GM12878 (cell line): ENCODE measurements at regions not wholly inside any gene's neighbourhood (a gene's known extent, or its start where the extent isn't known, plus 50 kb on each side); places are given as distances from the start of the nearest gene placed in this dataset.

Experiments used
- ATAC-seq: fragments of 200-7000 bp; cut with Tn5 transposase; 3 replicates; pipeline ENCODE4 v1.9.1; 2020; ENCODE audit warnings: mild to moderate bottlenecking, moderate library complexity
- BruUV-seq: library from RNA; stranded (reverse); fragments of 400-500 nt; replicated peaks from 2 replicates; lab custom pipeline; 2021; lab: Mats Ljungman, UMichigan
- CTCF ChIA-PET: fragments of 300-600 bp; sonication (Branson Sonifier 250); formaldehyde crosslinking; extraction: SDS; loops from one replicate; lab custom pipeline; 2021; ENCODE audit warnings: inconsistent platforms; lab: Yijun Ruan, JAX
- POLR2A ChIA-PET: fragments of 350-600 bp; formaldehyde crosslinking; extraction: SDS; loops from one replicate; lab custom pipeline; 2021; ENCODE audit warnings: inconsistent platforms; lab: Charles Lee
- RAD21 ChIA-PET: fragments of 300-600 bp; sonication (Branson Sonifier 250); formaldehyde crosslinking; loops from one replicate; lab custom pipeline; 2023; ENCODE audit warnings: antibody characterized with exemption; ENCODE audit not compliant: unreplicated experiment; lab: Charles Lee
- SMC1A ChIA-PET: fragments of 300-600 bp; sonication (Branson Sonifier 250); formaldehyde crosslinking; loops from one replicate; lab custom pipeline; 2023; ENCODE audit not compliant: unreplicated experiment, uncharacterized antibody; lab: Charles Lee
- DNase-seq: peaks from one replicate; pipeline ENCODE4 v3.0.0-alpha.2; 2011; ENCODE audit warnings: low read depth, low spot score
- FAIRE-seq: peaks from 3 replicates; lab custom pipeline; 2011; peaks lifted over from hg19 to GRCh38; lab: Jason Lieb, UNC
- H2AFZ ChIP-seq: 2 replicates; pipeline ENCODE4 v1.6.0; 2011; ENCODE audit warnings: low read depth, low read length, control low read depth; ENCODE audit not compliant: control insufficient read depth
- H3K27ac ChIP-seq: 2 replicates; pipeline ENCODE4 v1.5.1; 2011; ENCODE audit warnings: control low read depth; ENCODE audit not compliant: control insufficient read depth, insufficient read depth
- H3K27me3 ChIP-seq, 2 experiments: replicated peaks in 1 of 2; 2 replicates each; pipeline versions ENCODE4 v1.6.0 to v1.6.1; 2011; ENCODE audit warnings: low read length in 1 of 2; ENCODE audit not compliant: control insufficient read depth in 2 of 2, insufficient read depth in 2 of 2
- H3K36me3 ChIP-seq, 2 experiments: 2 replicates each; pipeline ENCODE4 v1.5.1; 2011; ENCODE audit warnings: low read length in 1 of 2; ENCODE audit not compliant: control insufficient read depth in 2 of 2, insufficient read depth in 2 of 2
- H3K4me1 ChIP-seq: 2 replicates; pipeline ENCODE4 v1.6.1; 2011; ENCODE audit warnings: mild to moderate bottlenecking, low read length, moderate library complexity, mixed read lengths; ENCODE audit not compliant: control insufficient read depth, insufficient read depth
- H3K4me2 ChIP-seq: 2 replicates; pipeline ENCODE4 v1.6.0; 2011; ENCODE audit warnings: control low read depth; ENCODE audit not compliant: control insufficient read depth, insufficient read depth
- H3K4me3 ChIP-seq: fragments of 200-600 bp; sonication (generic); 2 replicates; pipeline ENCODE4 v1.5.1; 2016
- H3K79me2 ChIP-seq: 2 replicates; pipeline ENCODE4 v1.6.0; 2011; ENCODE audit warnings: low read length; ENCODE audit not compliant: control insufficient read depth, insufficient read depth
- H3K9ac ChIP-seq: 2 replicates; pipeline ENCODE4 v1.8.0; 2011; ENCODE audit warnings: low read length, control low read depth, mixed read lengths; ENCODE audit not compliant: control insufficient read depth, insufficient read depth
- H3K9me3 ChIP-seq: replicated peaks from 3 replicates; pipeline ENCODE4 v1.5.1; 2011; ENCODE audit warnings: mild to moderate bottlenecking, low read length; ENCODE audit not compliant: control insufficient read depth, insufficient read depth
- H4K20me1 ChIP-seq: 2 replicates; pipeline ENCODE4 v1.6.0; 2011; ENCODE audit not compliant: control insufficient read depth, insufficient read depth
- BACH1 ChIP-seq: fragments of 450-650 bp; IDR thresholded peaks from 2 replicates; pipeline ENCODE4 v1.6.1; 2017; ENCODE audit warnings: mild to moderate bottlenecking, borderline replicate concordance
- CBX3 ChIP-seq: fragments of 200-600 bp; sonication (generic); IDR thresholded peaks from 2 replicates; pipeline ENCODE4 v1.6.1; 2016; ENCODE audit warnings: low read depth, borderline replicate concordance
- CREM ChIP-seq: IDR thresholded peaks from 2 replicates; pipeline ENCODE4 v1.6.1; 2014; ENCODE audit warnings: antibody characterized with exemption, low read depth
- KDM1A ChIP-seq: fragments of 200-600 bp; sonication (generic); IDR thresholded peaks from 2 replicates; pipeline ENCODE4 v1.6.1; 2016; ENCODE audit warnings: borderline replicate concordance
- MXI1 ChIP-seq: fragments of 150-350 bp; IDR thresholded peaks from 2 replicates; pipeline ENCODE4 v1.6.1; 2011; ENCODE audit warnings: low read depth, mild to moderate bottlenecking, inconsistent platforms, low read length, improper control_type of control experiment
- MYC ChIP-seq: IDR thresholded peaks from 2 replicates; pipeline ENCODE4 v1.6.1; 2011; ENCODE audit warnings: mild to moderate bottlenecking, low read length, moderate library complexity, inconsistent platforms; ENCODE audit not compliant: insufficient read depth, insufficient replicate concordance, insufficient read length, severe bottlenecking
- NFXL1 ChIP-seq: fragments of 450-650 bp; IDR thresholded peaks from 2 replicates; pipeline ENCODE4 v1.6.1; 2017; ENCODE audit warnings: antibody characterized with exemption, mild to moderate bottlenecking, borderline replicate concordance
- RAD21 ChIP-seq: IDR thresholded peaks from 2 replicates; pipeline ENCODE4 v1.6.1; 2011; ENCODE audit warnings: mild to moderate bottlenecking, low read depth, low read length, moderate library complexity; ENCODE audit not compliant: insufficient read depth
- RB1 ChIP-seq: fragments of 450-650 bp; formaldehyde crosslinking; IDR thresholded peaks from 2 replicates; pipeline ENCODE4 v1.6.1; 2017; ENCODE audit warnings: mild to moderate bottlenecking, borderline replicate concordance
- TCF12 ChIP-seq: IDR thresholded peaks from 2 replicates; pipeline ENCODE4 v1.6.1; 2011; ENCODE audit warnings: low read depth, mild to moderate bottlenecking, low read length
- TCF3 ChIP-seq: IDR thresholded peaks from 2 replicates; pipeline ENCODE4 v1.6.1; 2012; ENCODE audit warnings: low read depth, mild to moderate bottlenecking, low read length, borderline replicate concordance; ENCODE audit not compliant: insufficient read depth
- WGBS: methylation state at CpG from one replicate; pipeline ENCODE4 v1.1.6; 2016; ENCODE audit warnings: low lambda C conversion rate; ENCODE audit not compliant: insufficient replicate concordance, insufficient coverage; ENCODE audit errors: missing lambda C conversion rate; 5-methylcytosine and 5-hydroxymethylcytosine counted together
- in situ Hi-C: fragments of 300-500 bp; cut with MboI; formaldehyde crosslinking; loops from 9 replicates; pipeline ENCODE4 v1.14.3; 2018; ENCODE audit warnings: mixed read lengths
- intact Hi-C: fragments of 100-400 bp; cut with micrococcal nuclease; formaldehyde crosslinking; loops from one replicate; pipeline ENCODE4 v1.14.2; 2022; ENCODE audit not compliant: unreplicated experiment
- TF ChIP-seq, protein P1 (sequence below): IDR thresholded peaks from 2 replicates; pipeline ENCODE4 v1.6.1; 2012; ENCODE audit warnings: mild to moderate bottlenecking, low read depth, low read length
- TF ChIP-seq, protein P2 (sequence below): fragments of 450-650 bp; IDR thresholded peaks from 2 replicates; pipeline ENCODE4 v1.6.1; 2016; ENCODE audit warnings: mild to moderate bottlenecking, moderate library complexity, borderline replicate concordance
- TF ChIP-seq, protein P3 (sequence below): IDR thresholded peaks from 2 replicates; pipeline ENCODE4 v1.6.1; 2011; ENCODE audit warnings: borderline replicate concordance, low read depth, mild to moderate bottlenecking, moderate library complexity, mixed read lengths, low read length; ENCODE audit not compliant: insufficient read depth; ENCODE audit errors: extremely low read length

DNA sequence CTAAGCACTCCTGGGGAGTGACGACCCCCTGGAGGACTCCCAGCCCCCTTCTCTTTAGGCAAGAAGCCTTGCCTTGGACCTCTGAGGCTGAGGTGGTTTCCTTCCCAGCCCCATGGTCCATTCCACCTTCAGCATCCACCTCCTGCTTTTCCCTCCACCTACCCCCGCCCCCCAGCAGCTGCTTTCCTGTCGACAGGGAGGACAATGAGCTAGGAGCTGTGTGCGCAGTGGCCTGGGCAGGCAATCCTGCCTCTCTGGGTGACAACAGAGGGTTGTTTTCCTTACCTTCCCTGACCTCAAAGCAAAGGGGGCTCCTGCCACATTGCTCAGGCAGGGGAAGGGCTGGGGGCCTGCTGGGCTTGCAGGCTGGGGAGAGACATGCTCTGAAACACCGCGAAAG is 123.5 kb downstream of the BCOR start:
- ATAC-seq (no peak), FAIRE-seq (no peak), DNase-seq (no peak)
- no peak overlapping the region for H3K27ac ChIP-seq
- no peak overlapping the region for H3K9ac ChIP-seq
- peaks cover 4% of the 10 kb centered on the region; the same call in 2 of the 3 replicates for H3K9me3 ChIP-seq
- WGBS: 23% methylated on average over 6 of the region's 6 CpGs
- ChIA-PET POLR2A (no interaction called here), CTCF (no interaction called here), RAD21 (no interaction called here), SMC1A (no interaction called here)
- H3K27me3 ChIP-seq: no peaks in the 10 kb centered on the region; a peak in 1 of 4 replicates
- no peak overlapping the region for H3K4me3 ChIP-seq
- no peaks in the 10 kb centered on the region for H4K20me1 ChIP-seq
- TF ChIP-seq, protein P1, sequence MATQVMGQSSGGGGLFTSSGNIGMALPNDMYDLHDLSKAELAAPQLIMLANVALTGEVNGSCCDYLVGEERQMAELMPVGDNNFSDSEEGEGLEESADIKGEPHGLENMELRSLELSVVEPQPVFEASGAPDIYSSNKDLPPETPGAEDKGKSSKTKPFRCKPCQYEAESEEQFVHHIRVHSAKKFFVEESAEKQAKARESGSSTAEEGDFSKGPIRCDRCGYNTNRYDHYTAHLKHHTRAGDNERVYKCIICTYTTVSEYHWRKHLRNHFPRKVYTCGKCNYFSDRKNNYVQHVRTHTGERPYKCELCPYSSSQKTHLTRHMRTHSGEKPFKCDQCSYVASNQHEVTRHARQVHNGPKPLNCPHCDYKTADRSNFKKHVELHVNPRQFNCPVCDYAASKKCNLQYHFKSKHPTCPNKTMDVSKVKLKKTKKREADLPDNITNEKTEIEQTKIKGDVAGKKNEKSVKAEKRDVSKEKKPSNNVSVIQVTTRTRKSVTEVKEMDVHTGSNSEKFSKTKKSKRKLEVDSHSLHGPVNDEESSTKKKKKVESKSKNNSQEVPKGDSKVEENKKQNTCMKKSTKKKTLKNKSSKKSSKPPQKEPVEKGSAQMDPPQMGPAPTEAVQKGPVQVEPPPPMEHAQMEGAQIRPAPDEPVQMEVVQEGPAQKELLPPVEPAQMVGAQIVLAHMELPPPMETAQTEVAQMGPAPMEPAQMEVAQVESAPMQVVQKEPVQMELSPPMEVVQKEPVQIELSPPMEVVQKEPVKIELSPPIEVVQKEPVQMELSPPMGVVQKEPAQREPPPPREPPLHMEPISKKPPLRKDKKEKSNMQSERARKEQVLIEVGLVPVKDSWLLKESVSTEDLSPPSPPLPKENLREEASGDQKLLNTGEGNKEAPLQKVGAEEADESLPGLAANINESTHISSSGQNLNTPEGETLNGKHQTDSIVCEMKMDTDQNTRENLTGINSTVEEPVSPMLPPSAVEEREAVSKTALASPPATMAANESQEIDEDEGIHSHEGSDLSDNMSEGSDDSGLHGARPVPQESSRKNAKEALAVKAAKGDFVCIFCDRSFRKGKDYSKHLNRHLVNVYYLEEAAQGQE: no peak
- TF ChIP-seq MXI1 (no peak), BACH1 (no peak), KDM1A (no peak), RB1 (no peak), CREM (no peak), NFXL1 (no peak), MYC (no peak), CBX3 (no peak), TCF3 (no peak), TCF12 (no peak), RAD21 (no peak)
- TF ChIP-seq, protein P2, sequence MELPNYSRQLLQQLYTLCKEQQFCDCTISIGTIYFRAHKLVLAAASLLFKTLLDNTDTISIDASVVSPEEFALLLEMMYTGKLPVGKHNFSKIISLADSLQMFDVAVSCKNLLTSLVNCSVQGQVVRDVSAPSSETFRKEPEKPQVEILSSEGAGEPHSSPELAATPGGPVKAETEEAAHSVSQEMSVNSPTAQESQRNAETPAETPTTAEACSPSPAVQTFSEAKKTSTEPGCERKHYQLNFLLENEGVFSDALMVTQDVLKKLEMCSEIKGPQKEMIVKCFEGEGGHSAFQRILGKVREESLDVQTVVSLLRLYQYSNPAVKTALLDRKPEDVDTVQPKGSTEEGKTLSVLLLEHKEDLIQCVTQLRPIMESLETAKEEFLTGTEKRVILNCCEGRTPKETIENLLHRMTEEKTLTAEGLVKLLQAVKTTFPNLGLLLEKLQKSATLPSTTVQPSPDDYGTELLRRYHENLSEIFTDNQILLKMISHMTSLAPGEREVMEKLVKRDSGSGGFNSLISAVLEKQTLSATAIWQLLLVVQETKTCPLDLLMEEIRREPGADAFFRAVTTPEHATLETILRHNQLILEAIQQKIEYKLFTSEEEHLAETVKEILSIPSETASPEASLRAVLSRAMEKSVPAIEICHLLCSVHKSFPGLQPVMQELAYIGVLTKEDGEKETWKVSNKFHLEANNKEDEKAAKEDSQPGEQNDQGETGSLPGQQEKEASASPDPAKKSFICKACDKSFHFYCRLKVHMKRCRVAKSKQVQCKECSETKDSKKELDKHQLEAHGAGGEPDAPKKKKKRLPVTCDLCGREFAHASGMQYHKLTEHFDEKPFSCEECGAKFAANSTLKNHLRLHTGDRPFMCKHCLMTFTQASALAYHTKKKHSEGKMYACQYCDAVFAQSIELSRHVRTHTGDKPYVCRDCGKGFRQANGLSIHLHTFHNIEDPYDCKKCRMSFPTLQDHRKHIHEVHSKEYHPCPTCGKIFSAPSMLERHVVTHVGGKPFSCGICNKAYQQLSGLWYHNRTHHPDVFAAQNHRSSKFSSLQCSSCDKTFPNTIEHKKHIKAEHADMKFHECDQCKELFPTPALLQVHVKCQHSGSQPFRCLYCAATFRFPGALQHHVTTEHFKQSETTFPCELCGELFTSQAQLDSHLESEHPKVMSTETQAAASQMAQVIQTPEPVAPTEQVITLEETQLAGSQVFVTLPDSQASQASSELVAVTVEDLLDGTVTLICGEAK: no peak
- TF ChIP-seq, protein P3, sequence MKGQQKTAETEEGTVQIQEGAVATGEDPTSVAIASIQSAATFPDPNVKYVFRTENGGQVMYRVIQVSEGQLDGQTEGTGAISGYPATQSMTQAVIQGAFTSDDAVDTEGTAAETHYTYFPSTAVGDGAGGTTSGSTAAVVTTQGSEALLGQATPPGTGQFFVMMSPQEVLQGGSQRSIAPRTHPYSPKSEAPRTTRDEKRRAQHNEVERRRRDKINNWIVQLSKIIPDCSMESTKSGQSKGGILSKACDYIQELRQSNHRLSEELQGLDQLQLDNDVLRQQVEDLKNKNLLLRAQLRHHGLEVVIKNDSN: no peak
- no TSS peak for BruUV-seq
- no peaks in the 10 kb centered on the region for H3K79me2 ChIP-seq
- intact Hi-C loops (no loop called here), in situ Hi-C loops (no loop called here)
- no peaks in the 10 kb centered on the region for H3K4me1 ChIP-seq
- no peak overlapping the region for H2AFZ ChIP-seq
- H3K4me2 ChIP-seq: no peak overlapping the region
- H3K36me3 ChIP-seq: no peaks in the 10 kb centered on the region
